K562 (cell line): ENCODE measurements at regions not wholly inside any gene's neighbourhood (a gene's known extent, or its start where the extent isn't known, plus 50 kb on each side); places are given as distances from the start of the nearest gene placed in this dataset.
A peak's percentile ranks its signal among the peaks of the same experiment; 100 is the strongest.
"Not testable (repeated sequence)": the region's sequence is repeated elsewhere in the genome, so short reads cannot be mapped to it uniquely, and the experiment has no call there.

ENCODE experiments used
- ATAC-seq: fragments of 200-7000 bp; cut with Tn5 transposase; 3 replicates; pipeline ENCODE4 v1.9.1; 2020; ENCODE audit warnings: moderate library complexity
- BruUV-seq: library from RNA; stranded (reverse); fragments of 400-500 nt; replicated peaks from 2 replicates; lab custom pipeline; 2021; lab: Mats Ljungman, UMichigan
- CTCF ChIA-PET: fragments of 300-600 bp; formaldehyde crosslinking; extraction: SDS; loops from one replicate; lab custom pipeline; 2021; ENCODE audit warnings: low intra/inter-chr PET ratio; lab: Yijun Ruan, JAX
- POLR2A ChIA-PET: fragments of 300-600, 350-650 bp; sonication (Branson Sonifier 250); formaldehyde crosslinking; extraction: SDS; loops from one replicate; lab custom pipeline; 2021; ENCODE audit warnings: antibody characterized with exemption, inconsistent platforms; lab: Yijun Ruan, JAX
- DNase-seq, 4 experiments: peaks; one replicate each; pipeline versions ENCODE4 v3.0.0 to v3.0.0-alpha.2; 2011 to 2018; ENCODE audit warnings: low spot score in 3 of 4, mixed read lengths in 3 of 4; ENCODE audit errors: extremely low read depth in 1 of 4
- FAIRE-seq: peaks from 2 replicates; lab custom pipeline; 2011; peaks lifted over from hg19 to GRCh38; lab: Jason Lieb, UNC
- H2AFZ ChIP-seq: 2 replicates; pipeline ENCODE4 v1.6.0; 2011; ENCODE audit warnings: low read depth, low read length, control low read depth, inconsistent platforms
- H3K27ac ChIP-seq: fragments of 200-600 bp; 3 replicates; pipeline ENCODE4 v1.8.0; 2011; ENCODE audit warnings: low read depth, mild to moderate bottlenecking, control low read depth, inconsistent platforms, low read length, moderate library complexity, mixed read lengths; ENCODE audit errors: extremely low read depth
- H3K27me3 ChIP-seq, 2 experiments: fragments of 300-600 bp in 1 of 2; 2 replicates in 1 of 2; 3 replicates in 1 of 2; pipeline versions ENCODE4 v1.6.0 to v1.8.0; 2011; ENCODE audit warnings: inconsistent platforms in 2 of 2, low read length in 2 of 2, mild to moderate bottlenecking in 1 of 2, mixed read lengths in 1 of 2, moderate library complexity in 1 of 2; ENCODE audit not compliant: control insufficient read depth in 2 of 2, insufficient read depth in 2 of 2
- H3K36me3 ChIP-seq: fragments of 300-600 bp; 3 replicates; pipeline ENCODE4 v1.8.0; 2011; ENCODE audit warnings: mild to moderate bottlenecking, low read length, inconsistent platforms; ENCODE audit not compliant: control insufficient read depth, insufficient read depth
- H3K4me1 ChIP-seq, 2 experiments: fragments of 200-600 bp in 1 of 2; replicated peaks in 1 of 2; 2 replicates in 1 of 2; 3 replicates in 1 of 2; pipeline versions ENCODE4 v1.5.1 to v1.8.0; 2011; ENCODE audit warnings: inconsistent platforms in 2 of 2, low read length in 2 of 2, mild to moderate bottlenecking in 1 of 2, mixed read lengths in 1 of 2, moderate library complexity in 1 of 2; ENCODE audit not compliant: control insufficient read depth in 2 of 2, insufficient read depth in 2 of 2
- H3K4me2 ChIP-seq: 2 replicates; pipeline ENCODE4 v1.6.1; 2011; ENCODE audit warnings: low read length, control low read depth, inconsistent platforms, mixed read lengths; ENCODE audit not compliant: insufficient read depth
- H3K4me3 ChIP-seq: fragments of 200-600 bp; sonication (generic), shearing (Covaris generic); 2 replicates; pipeline ENCODE4 v1.5.1; 2016; ENCODE audit warnings: control low read depth, inconsistent platforms
- H3K79me2 ChIP-seq: fragments of 200-600 bp; 3 replicates; pipeline ENCODE4 v1.8.0; 2011; ENCODE audit warnings: low read length, inconsistent platforms; ENCODE audit not compliant: control insufficient read depth, insufficient read depth
- H3K9ac ChIP-seq, 2 experiments: 2 replicates each; pipeline versions ENCODE4 v1.6.0 to v1.6.1; 2011; ENCODE audit warnings: low read depth in 2 of 2, low read length in 2 of 2, control low read depth in 1 of 2, inconsistent platforms in 1 of 2, mild to moderate bottlenecking in 1 of 2, mixed read lengths in 1 of 2; ENCODE audit not compliant: insufficient read depth in 1 of 2
- H3K9me1 ChIP-seq: one replicate; pipeline ENCODE4 v1.6.0; 2011; ENCODE audit warnings: inconsistent platforms, mild to moderate bottlenecking, low read length, moderate library complexity; ENCODE audit not compliant: control insufficient read depth, insufficient read depth
- H3K9me3 ChIP-seq: replicated peaks from 2 replicates; pipeline ENCODE4 v1.5.1; 2011; ENCODE audit warnings: low read depth, low read length, inconsistent platforms; ENCODE audit not compliant: control insufficient read depth, insufficient read depth
- H4K20me1 ChIP-seq: replicated peaks from 2 replicates; pipeline ENCODE4 v1.6.1; 2011; ENCODE audit warnings: low read length, inconsistent platforms, mixed read lengths; ENCODE audit not compliant: control insufficient read depth, insufficient read depth
- BCOR ChIP-seq: fragments of 450-650 bp; IDR thresholded peaks from 2 replicates; pipeline ENCODE4 v1.6.1; 2016
- ZNF146 ChIP-seq: IDR thresholded peaks from one replicate; pipeline ENCODE4 v1.6.1; 2018; ENCODE audit warnings: missing compliant biosample characterization; ENCODE audit not compliant: unreplicated experiment
- WGBS: fragments of 100-300 bp; shearing (Covaris generic); methylation state at CpG from one replicate; pipeline ENCODE4 v1.1.6; 2016; ENCODE audit warnings: low coverage, mixed read lengths; ENCODE audit not compliant: insufficient coverage; ENCODE audit errors: missing lambda C conversion rate; 5-methylcytosine and 5-hydroxymethylcytosine counted together
- in situ Hi-C: fragments of 300-500 bp; cut with MboI; formaldehyde crosslinking; loops from 4 replicates; pipeline ENCODE4 v1.15.0; 2018; ENCODE audit warnings: inconsistent platforms, mixed read lengths
- intact Hi-C: fragments of 100-400 bp; cut with micrococcal nuclease; formaldehyde crosslinking; loops from 2 replicates; pipeline ENCODE4 v1.14.2; 2022

DNA sequence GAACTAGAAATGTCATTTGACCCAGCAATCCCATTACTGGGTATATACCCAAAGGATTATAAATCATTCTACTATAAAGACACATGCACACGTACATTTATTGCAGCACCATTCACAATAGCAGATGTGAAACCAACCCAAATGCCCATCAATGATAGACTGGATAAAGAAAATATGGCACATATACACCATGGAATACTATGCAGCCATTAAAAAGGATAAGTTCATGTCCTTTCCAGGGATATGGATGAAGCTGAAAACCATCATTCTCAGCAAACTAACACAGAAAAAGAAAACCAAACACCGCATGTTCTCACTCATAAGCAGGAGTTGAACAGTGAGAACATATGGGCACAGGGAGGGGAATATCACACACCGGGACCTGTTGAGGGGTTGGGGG lies 75.6 kb downstream of the EBNA1BP2 start:
- H3K36me3 ChIP-seq, H2AFZ ChIP-seq, H3K9ac ChIP-seq, H3K4me1 ChIP-seq, in situ Hi-C loops, ATAC-seq, H3K9me3 ChIP-seq, H3K4me3 ChIP-seq, BruUV-seq, DNase-seq, H3K27ac ChIP-seq, H3K9me1 ChIP-seq, H3K79me2 ChIP-seq, H4K20me1 ChIP-seq, H3K4me2 ChIP-seq, CTCF ChIA-PET, FAIRE-seq, intact Hi-C loops: not testable (repeated sequence)
- peaks cover 18% of the 10 kb centered on the region in 2 experiments for H3K27me3 ChIP-seq
- 13% methylated on average over 3 of the region's 3 CpGs for WGBS
- TF ChIP-seq BCOR: peak; percentile 57; the same call in 1 of the 2 replicates
- TF ChIP-seq ZNF146 (CRISPR knock-in tag): peak; percentile 89
- POLR2A ChIA-PET: interaction anchor here (0.6 kb wide), 1 partner anchor 248 kb away, joined by 5 read pairs; no protein-coding TSS in a partner anchor

DNA sequence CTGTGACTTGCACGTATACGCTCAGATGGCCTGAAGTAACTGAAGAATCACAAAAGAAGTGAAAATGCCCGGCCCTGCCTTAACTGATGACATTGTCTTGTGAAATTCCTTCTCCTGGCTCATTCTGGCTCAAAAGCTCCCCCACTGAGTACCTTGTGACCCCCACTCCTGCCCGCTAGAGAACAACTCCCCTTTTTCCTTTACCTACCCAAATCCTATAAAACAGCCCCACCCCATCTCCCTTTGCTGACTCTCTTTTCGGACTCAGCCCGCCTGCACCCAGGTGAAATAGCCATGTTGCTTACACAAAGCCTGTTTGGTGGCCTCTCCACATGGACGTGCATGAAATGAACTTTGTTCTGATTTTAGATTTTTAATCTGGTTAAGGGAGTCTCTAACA lies 81.3 kb downstream of the EBNA1BP2 start:
- H2AFZ ChIP-seq, ATAC-seq, H3K9me1 ChIP-seq, CTCF ChIA-PET, H3K4me3 ChIP-seq, intact Hi-C loops, FAIRE-seq, H3K9me3 ChIP-seq, in situ Hi-C loops, BruUV-seq, H3K27ac ChIP-seq, H3K4me2 ChIP-seq, H3K9ac ChIP-seq, H3K79me2 ChIP-seq, H3K4me1 ChIP-seq, DNase-seq, H3K36me3 ChIP-seq, H4K20me1 ChIP-seq: not testable (repeated sequence)
- POLR2A ChIA-PET: interaction anchor here (0.7 kb wide), 2 partner anchors 141 to 269 kb away, joined by 3 to 4 read pairs; no protein-coding TSS in a partner anchor
- peaks cover 10 to 26% of the 10 kb centered on the region in 2 experiments; a peak in 4 of 5 replicates for H3K27me3 ChIP-seq
- 19% methylated on average over 6 of the region's 7 CpGs for WGBS
